GM18498 (cell line): ENCODE measurements at regions not wholly inside any gene's neighbourhood (a gene's known extent, or its start where the extent isn't known, plus 50 kb on each side); places are given as distances from the start of the nearest gene placed in this dataset.

Experiments
- ATAC-seq: cut with Tn5 transposase; IDR thresholded peaks from one replicate; pipeline ENCODE4 v1.9.1; 2021; ENCODE audit warnings: mild to moderate bottlenecking, moderate library complexity; ENCODE audit not compliant: unreplicated experiment

GRCh38 chr14:98728836-98729235, 543.2 kb downstream of the BCL11B start:
- no peak for ATAC-seq

GRCh38 chr14:98731286-98731685, 540.7 kb downstream of the BCL11B start:
- no peak for ATAC-seq

GRCh38 chr14:98731701-98732100, 540.3 kb downstream of the BCL11B start:
- ATAC-seq: no peak

- no peak for ATAC-seq
These were observed 538.5 kb downstream of the BCL11B start for GRCh38 chr14:98733536-98733935.

- no peak for ATAC-seq
These were observed 535.2 kb downstream of the BCL11B start for GRCh38 chr14:98736701-98737338.

GRCh38 chr14:98741523-98741922, 530.5 kb downstream of the BCL11B start:
- no peak for ATAC-seq

- ATAC-seq: no peak
These were observed 530.0 kb downstream of the BCL11B start for GRCh38 chr14:98742001-98742400.

- no peak for ATAC-seq
These were observed 528.5 kb downstream of the BCL11B start for GRCh38 chr14:98743536-98743935.

- ATAC-seq: no peak
These were observed 523.0 kb downstream of the BCL11B start for GRCh38 chr14:98748966-98749365.

GRCh38 chr14:98751110-98751509, 520.9 kb downstream of the BCL11B start:
- ATAC-seq: no peak

- no peak for ATAC-seq
These were observed 519.3 kb downstream of the BCL11B start for GRCh38 chr14:98752660-98753059.

GRCh38 chr14:98754343-98755020, 517.5 kb downstream of the BCL11B start:
- no peak for ATAC-seq

- ATAC-seq: no peak
These were observed 515.2 kb downstream of the BCL11B start for GRCh38 chr14:98756749-98757148.

- ATAC-seq: no peak
These were observed 513.6 kb downstream of the BCL11B start for GRCh38 chr14:98758440-98758839.

- no peak for ATAC-seq
These were observed 510.0 kb downstream of the BCL11B start for GRCh38 chr14:98761993-98762392.

- ATAC-seq: no peak
These were observed 505.2 kb downstream of the BCL11B start for GRCh38 chr14:98766818-98767217.

GRCh38 chr14:98769326-98769725, 502.7 kb downstream of the BCL11B start:
- no peak for ATAC-seq

GRCh38 chr14:98770151-98770550, 501.8 kb downstream of the BCL11B start:
- no peak for ATAC-seq

GRCh38 chr14:98773814-98774213, 498.2 kb downstream of the BCL11B start:
- ATAC-seq: no peak

- no peak for ATAC-seq
These were observed 496.1 kb downstream of the BCL11B start for GRCh38 chr14:98775892-98776291.

GRCh38 chr14:98782062-98782461, 489.9 kb downstream of the BCL11B start:
- no peak for ATAC-seq

- ATAC-seq: no peak
These were observed 486.4 kb downstream of the BCL11B start for GRCh38 chr14:98785578-98785977.

GRCh38 chr14:98786456-98786855, 485.5 kb downstream of the BCL11B start:
- no peak for ATAC-seq
